K562 (cell line): ENCODE measurements at regions not wholly inside any gene's neighbourhood (a gene's known extent, or its start where the extent isn't known, plus 50 kb on each side); places are given as distances from the start of the nearest gene placed in this dataset.

ENCODE experiments used
- ATAC-seq: fragments of 200-7000 bp; cut with Tn5 transposase; 3 replicates; pipeline ENCODE4 v1.9.1; 2020; ENCODE audit warnings: moderate library complexity
- BruUV-seq: library from RNA; stranded (reverse); fragments of 400-500 nt; replicated peaks from 2 replicates; lab custom pipeline; 2021; lab: Mats Ljungman, UMichigan
- CTCF ChIA-PET: fragments of 300-600 bp; formaldehyde crosslinking; extraction: SDS; loops from one replicate; lab custom pipeline; 2021; ENCODE audit warnings: low intra/inter-chr PET ratio; lab: Yijun Ruan, JAX
- POLR2A ChIA-PET: fragments of 300-600, 350-650 bp; sonication (Branson Sonifier 250); formaldehyde crosslinking; extraction: SDS; loops from one replicate; lab custom pipeline; 2021; ENCODE audit warnings: antibody characterized with exemption, inconsistent platforms; lab: Yijun Ruan, JAX
- DNase-seq, 4 experiments: peaks; one replicate each; pipeline versions ENCODE4 v3.0.0 to v3.0.0-alpha.2; 2011 to 2018; ENCODE audit warnings: low spot score in 3 of 4, mixed read lengths in 3 of 4; ENCODE audit errors: extremely low read depth in 1 of 4
- FAIRE-seq: peaks from 2 replicates; lab custom pipeline; 2011; peaks lifted over from hg19 to GRCh38; lab: Jason Lieb, UNC
- H2AFZ ChIP-seq: 2 replicates; pipeline ENCODE4 v1.6.0; 2011; ENCODE audit warnings: low read depth, low read length, control low read depth, inconsistent platforms
- H3K27ac ChIP-seq: fragments of 200-600 bp; 3 replicates; pipeline ENCODE4 v1.8.0; 2011; ENCODE audit warnings: low read depth, mild to moderate bottlenecking, control low read depth, inconsistent platforms, low read length, moderate library complexity, mixed read lengths; ENCODE audit errors: extremely low read depth
- H3K27me3 ChIP-seq, 2 experiments: fragments of 300-600 bp in 1 of 2; 2 replicates in 1 of 2; 3 replicates in 1 of 2; pipeline versions ENCODE4 v1.6.0 to v1.8.0; 2011; ENCODE audit warnings: inconsistent platforms in 2 of 2, low read length in 2 of 2, mild to moderate bottlenecking in 1 of 2, mixed read lengths in 1 of 2, moderate library complexity in 1 of 2; ENCODE audit not compliant: control insufficient read depth in 2 of 2, insufficient read depth in 2 of 2
- H3K36me3 ChIP-seq: fragments of 300-600 bp; 3 replicates; pipeline ENCODE4 v1.8.0; 2011; ENCODE audit warnings: mild to moderate bottlenecking, low read length, inconsistent platforms; ENCODE audit not compliant: control insufficient read depth, insufficient read depth
- H3K4me1 ChIP-seq, 2 experiments: fragments of 200-600 bp in 1 of 2; replicated peaks in 1 of 2; 2 replicates in 1 of 2; 3 replicates in 1 of 2; pipeline versions ENCODE4 v1.5.1 to v1.8.0; 2011; ENCODE audit warnings: inconsistent platforms in 2 of 2, low read length in 2 of 2, mild to moderate bottlenecking in 1 of 2, mixed read lengths in 1 of 2, moderate library complexity in 1 of 2; ENCODE audit not compliant: control insufficient read depth in 2 of 2, insufficient read depth in 2 of 2
- H3K4me2 ChIP-seq: 2 replicates; pipeline ENCODE4 v1.6.1; 2011; ENCODE audit warnings: low read length, control low read depth, inconsistent platforms, mixed read lengths; ENCODE audit not compliant: insufficient read depth
- H3K4me3 ChIP-seq: fragments of 200-600 bp; sonication (generic), shearing (Covaris generic); 2 replicates; pipeline ENCODE4 v1.5.1; 2016; ENCODE audit warnings: control low read depth, inconsistent platforms
- H3K79me2 ChIP-seq: fragments of 200-600 bp; 3 replicates; pipeline ENCODE4 v1.8.0; 2011; ENCODE audit warnings: low read length, inconsistent platforms; ENCODE audit not compliant: control insufficient read depth, insufficient read depth
- H3K9ac ChIP-seq, 2 experiments: 2 replicates each; pipeline versions ENCODE4 v1.6.0 to v1.6.1; 2011; ENCODE audit warnings: low read depth in 2 of 2, low read length in 2 of 2, control low read depth in 1 of 2, inconsistent platforms in 1 of 2, mild to moderate bottlenecking in 1 of 2, mixed read lengths in 1 of 2; ENCODE audit not compliant: insufficient read depth in 1 of 2
- H3K9me1 ChIP-seq: one replicate; pipeline ENCODE4 v1.6.0; 2011; ENCODE audit warnings: inconsistent platforms, mild to moderate bottlenecking, low read length, moderate library complexity; ENCODE audit not compliant: control insufficient read depth, insufficient read depth
- H3K9me3 ChIP-seq: replicated peaks from 2 replicates; pipeline ENCODE4 v1.5.1; 2011; ENCODE audit warnings: low read depth, low read length, inconsistent platforms; ENCODE audit not compliant: control insufficient read depth, insufficient read depth
- H4K20me1 ChIP-seq: replicated peaks from 2 replicates; pipeline ENCODE4 v1.6.1; 2011; ENCODE audit warnings: low read length, inconsistent platforms, mixed read lengths; ENCODE audit not compliant: control insufficient read depth, insufficient read depth
- ATF6 ChIP-seq: sonication (generic); formaldehyde crosslinking; IDR thresholded peaks from 2 replicates; pipeline ENCODE4 v1.4.0; 2020; ENCODE audit warnings: mild to moderate bottlenecking, missing genetic modification reagents
- GATAD2A ChIP-seq: fragments of 450-650 bp; IDR thresholded peaks from 2 replicates; pipeline ENCODE4 v1.6.1; 2017
- ILF3 ChIP-seq: fragments of 450-650 bp; IDR thresholded peaks from 2 replicates; pipeline ENCODE4 v1.6.1; 2018; ENCODE audit warnings: antibody characterized with exemption, mild to moderate bottlenecking, moderate library complexity, borderline replicate concordance
- KLF16 ChIP-seq: IDR thresholded peaks from 2 replicates; pipeline ENCODE4 v1.6.1; 2016; ENCODE audit warnings: antibody characterized with exemption
- MEF2A ChIP-seq: IDR thresholded peaks from 2 replicates; pipeline ENCODE4 v1.6.1; 2011; ENCODE audit warnings: low read depth, mild to moderate bottlenecking, low read length, moderate library complexity; ENCODE audit not compliant: control insufficient read depth
- NUFIP1 ChIP-seq: fragments of 450-650 bp; IDR thresholded peaks from 2 replicates; pipeline ENCODE4 v1.6.1; 2018; ENCODE audit not compliant: partially characterized antibody
- POLR2H ChIP-seq: IDR thresholded peaks from 2 replicates; pipeline ENCODE4 v1.6.1; 2016; ENCODE audit warnings: missing genetic modification characterization, low read depth, mild to moderate bottlenecking, control low read depth, missing compliant biosample characterization, moderate library complexity
- POLR3G ChIP-seq: IDR thresholded peaks from 2 replicates; pipeline ENCODE4 v1.6.1; 2011; ENCODE audit not compliant: insufficient read length, insufficient replicate concordance; ENCODE audit errors: extremely low read depth
- RB1 ChIP-seq: fragments of 450-650 bp; IDR thresholded peaks from 2 replicates; pipeline ENCODE4 v1.6.1; 2017; ENCODE audit warnings: low read depth, mild to moderate bottlenecking
- RFX5 ChIP-seq: IDR thresholded peaks from 2 replicates; pipeline ENCODE4 v1.6.1; 2011; ENCODE audit warnings: low read depth, mild to moderate bottlenecking, improper control_type of control experiment, low read length
- SLC30A9 ChIP-seq: fragments of 250-450 bp; sonication (Bioruptor Pico); IDR thresholded peaks from 2 replicates; pipeline ENCODE4 v1.8.0; 2022; ENCODE audit warnings: mild to moderate bottlenecking, moderate library complexity
- SOX6 ChIP-seq: fragments of 450-650 bp; IDR thresholded peaks from 2 replicates; pipeline ENCODE4 v1.6.1; 2014; ENCODE audit warnings: mild to moderate bottlenecking
- STAG1 ChIP-seq: sonication (generic); formaldehyde crosslinking; IDR thresholded peaks from 2 replicates; pipeline ENCODE4 v1.5.0; 2020; ENCODE audit warnings: missing genetic modification reagents, borderline replicate concordance
- TAL1 ChIP-seq: fragments of 450-650 bp; IDR thresholded peaks from 2 replicates; pipeline ENCODE4 v1.6.1; 2016; ENCODE audit warnings: mild to moderate bottlenecking
- U2AF2 ChIP-seq: fragments of 200-400 bp; formaldehyde crosslinking; optimal IDR thresholded peaks from 2 replicates; pipeline ENCODE3; 2017; ENCODE audit warnings: low read depth, mild to moderate bottlenecking, low read length
- ZNF239 ChIP-seq: fragments of 250-450 bp; sonication (Bioruptor Pico); IDR thresholded peaks from 2 replicates; pipeline ENCODE4 v1.4.0; 2020; ENCODE audit warnings: mild to moderate bottlenecking
- ZNF449 ChIP-seq: fragments of 250-450 bp; sonication (Bioruptor Pico); IDR thresholded peaks from 2 replicates; pipeline ENCODE4 v1.8.0; 2022; ENCODE audit warnings: moderate library complexity, mild to moderate bottlenecking, inconsistent platforms
- WGBS: fragments of 100-300 bp; shearing (Covaris generic); methylation state at CpG from one replicate; pipeline ENCODE4 v1.1.6; 2016; ENCODE audit warnings: low coverage, mixed read lengths; ENCODE audit not compliant: insufficient coverage; ENCODE audit errors: missing lambda C conversion rate; 5-methylcytosine and 5-hydroxymethylcytosine counted together
- in situ Hi-C: fragments of 300-500 bp; cut with MboI; formaldehyde crosslinking; loops from 4 replicates; pipeline ENCODE4 v1.15.0; 2018; ENCODE audit warnings: inconsistent platforms, mixed read lengths
- intact Hi-C: fragments of 100-400 bp; cut with micrococcal nuclease; formaldehyde crosslinking; loops from 2 replicates; pipeline ENCODE4 v1.14.2; 2022

- Histone ChIP-seq H3K79me2 (no peaks in the 10 kb centered on the region), H3K36me3 (no peaks in the 10 kb centered on the region), H3K9me1 (no peaks in the 10 kb centered on the region), H2AFZ (no peak overlapping the region), H3K27ac (no peak overlapping the region), H3K4me2 (no peak overlapping the region), H3K9ac (no peak overlapping the region), H3K9me3 (no peaks in the 10 kb centered on the region), H4K20me1 (no peaks in the 10 kb centered on the region), H3K27me3 (no peaks in the 10 kb centered on the region; a peak in 1 of 5 replicates), H3K4me1 (no peaks in the 10 kb centered on the region), H3K4me3 (no peak overlapping the region)
- ChIA-PET POLR2A (no interaction called here), CTCF (no interaction called here)
- ATAC-seq (no peak), DNase-seq (no peak), FAIRE-seq (no peak)
- 0% methylated on average over 1 of the region's 2 CpGs for WGBS
- intact Hi-C loops, result no loop called here
- in situ Hi-C loops, result no loop called here
- BruUV-seq, result no TSS peak
- TF ChIP-seq MEF2A (no peak), U2AF2 (no peak), RB1 (no peak), ZNF239 (CRISPR knock-in tag) (no peak), POLR2H (tag) (no peak), SLC30A9 (CRISPR knock-in tag) (no peak), STAG1 (CRISPR knock-in tag) (no peak), SOX6 (no peak), RFX5 (no peak), GATAD2A (no peak), NUFIP1 (no peak), ATF6 (CRISPR knock-in tag) (no peak), KLF16 (no peak), ZNF449 (CRISPR knock-in tag) (no peak), ILF3 (no peak), TAL1 (no peak), POLR3G (no peak)
Measured at GRCh38 chr5:103369125-103370120, 110.9 kb downstream of the MACIR start.
